ENCODE measurements at regions not wholly inside any gene's neighbourhood (a gene's known extent, or its start where the extent isn't known, plus 50 kb on each side); places are given as distances from the start of the nearest gene placed in this dataset.

DNA sequence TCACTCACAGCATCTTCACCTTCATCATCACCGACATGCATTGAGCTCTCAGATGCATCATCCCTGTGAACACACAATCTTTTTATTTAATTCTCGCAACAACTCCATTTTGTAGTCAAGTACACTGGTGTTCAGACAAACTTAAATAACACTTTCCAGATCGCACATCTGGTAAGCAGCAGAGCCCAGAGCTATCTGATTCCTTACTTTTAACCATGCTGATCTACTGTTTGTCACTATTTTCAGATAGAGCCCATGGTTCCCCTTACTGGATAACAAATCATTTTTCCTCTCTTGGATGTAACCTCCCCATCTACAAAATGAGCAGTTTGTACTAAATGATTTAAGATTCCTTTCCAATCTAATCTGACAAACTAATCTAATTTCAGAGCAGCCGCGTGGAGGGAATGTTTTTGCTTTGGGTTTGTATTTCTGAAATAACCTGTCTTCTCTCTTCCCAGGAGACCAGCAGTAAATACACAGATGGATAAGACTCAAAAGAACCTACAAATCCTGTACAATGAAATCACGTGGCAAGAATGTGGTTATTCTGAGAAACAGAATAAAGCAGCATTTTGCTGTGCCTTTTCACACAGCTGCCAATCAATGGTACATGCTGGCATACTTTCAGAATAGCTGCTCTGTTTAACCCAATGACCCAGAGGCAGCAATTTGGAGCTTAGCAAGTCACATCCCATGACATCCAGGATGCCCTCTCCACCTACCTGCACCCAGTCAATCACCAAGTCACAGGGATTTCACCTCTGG, 72.9 kb upstream of the CCL2 start:
- DNase-seq (ENCODE audit: low spot score) = no peak
- TF ChIP-seq CTCF (IDR thresholded peaks at IDR 0.05; ENCODE audit: extremely low read depth, missing control alignments) = no peak

DNA sequence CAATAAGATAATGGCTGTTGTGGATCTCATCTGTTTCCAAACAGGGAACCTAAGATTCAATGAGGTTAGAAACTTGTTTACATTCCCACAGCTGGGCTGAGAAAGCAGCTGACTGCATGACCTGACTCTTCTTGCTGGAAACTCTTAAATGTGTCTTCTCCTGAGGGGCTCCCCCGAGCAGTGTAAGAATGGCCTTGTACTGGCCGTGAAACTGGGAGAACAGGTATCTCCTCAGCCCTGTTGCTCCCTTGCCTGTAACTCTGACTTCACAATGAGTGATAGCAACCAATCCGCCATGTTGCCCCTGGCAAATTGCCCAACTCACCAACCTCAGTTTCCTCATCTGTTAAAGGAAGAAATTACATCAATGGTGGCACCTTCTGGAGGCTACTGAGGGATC, 59.1 kb upstream of the CCL2 start:
- no peak for TF ChIP-seq CTCF (IDR thresholded peaks at IDR 0.05; ENCODE audit: extremely low read depth, missing control alignments)

DNA sequence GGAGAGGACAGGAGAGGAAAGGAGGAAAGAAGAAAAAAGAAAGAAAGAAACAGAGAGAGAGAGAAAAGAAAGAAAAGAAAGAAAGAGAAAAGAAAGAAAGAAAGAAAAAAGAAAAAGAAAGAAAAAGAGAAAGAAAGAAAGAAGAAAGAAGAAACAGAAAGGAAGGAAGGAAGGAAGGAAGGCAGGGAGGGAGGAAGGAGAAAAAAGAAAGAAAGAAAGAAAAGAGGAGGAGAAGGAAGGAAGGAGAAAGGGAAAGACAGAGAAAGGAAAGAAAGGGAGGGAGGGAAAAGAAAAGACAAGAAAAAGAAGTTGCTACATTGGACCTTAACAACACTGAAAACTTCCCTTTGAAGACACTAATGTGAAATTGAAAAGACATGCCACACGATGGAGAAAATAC, 56.6 kb upstream of the CCL2 start:
- DNase-seq (ENCODE audit: low spot score) = no peak
- TF ChIP-seq CTCF (IDR thresholded peaks at IDR 0.05; ENCODE audit: extremely low read depth, missing control alignments) = no peak

More for the DNA sequence above, 59.1 kb upstream of the CCL2 start:
- DNase-seq (ENCODE audit: low spot score) = no peak

DNA sequence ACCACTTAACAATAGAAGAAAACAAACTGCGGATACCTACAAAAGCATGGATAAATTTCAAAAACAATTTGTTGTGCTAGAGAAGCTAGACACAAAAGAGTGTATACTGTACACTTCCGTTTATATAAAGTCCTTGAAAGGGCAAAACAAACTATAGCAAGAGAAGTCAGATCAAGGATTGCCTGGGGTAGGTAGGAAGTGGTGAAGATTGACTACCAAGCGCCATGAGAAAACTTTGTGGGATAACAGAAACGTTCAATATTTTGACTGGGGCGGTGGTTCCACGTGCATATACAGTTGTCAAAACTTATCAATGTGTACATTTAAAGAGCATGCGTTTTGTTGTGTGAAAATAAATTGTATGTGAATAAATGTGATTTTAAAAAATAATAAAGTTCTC, 55.6 kb upstream of the CCL2 start:
- DNase-seq (ENCODE audit: low spot score) = no peak
- no peak for TF ChIP-seq CTCF (IDR thresholded peaks at IDR 0.05; ENCODE audit: extremely low read depth, missing control alignments)

DNA sequence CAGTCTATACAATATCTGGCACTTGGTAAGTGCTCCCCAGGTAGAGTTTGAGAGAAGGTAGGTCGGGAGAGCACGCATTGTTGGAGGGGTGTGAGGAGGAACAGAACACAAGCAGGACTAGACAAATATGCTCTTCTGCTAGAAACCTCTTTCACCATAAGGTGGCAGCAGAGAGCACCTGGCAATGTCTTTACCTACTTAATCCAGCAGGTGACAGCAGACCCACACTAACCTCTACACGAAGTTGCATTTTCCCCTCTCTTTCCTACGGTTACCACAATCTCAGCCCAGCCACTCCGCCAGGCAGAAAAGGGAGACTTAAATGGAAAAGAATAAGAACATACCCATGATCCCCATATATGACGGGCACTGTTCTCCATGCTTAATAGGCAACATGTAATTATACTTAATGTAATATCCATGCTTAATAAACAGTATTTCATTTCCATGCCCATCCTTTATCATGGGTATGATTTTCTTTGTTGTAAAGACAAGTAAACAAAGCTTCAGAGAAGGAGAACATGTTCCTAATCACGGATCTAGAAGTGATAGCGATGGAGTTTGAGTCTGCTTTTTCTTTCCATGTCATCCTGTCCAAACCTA, 55.1 kb upstream of the CCL2 start:
- TF ChIP-seq CTCF (IDR thresholded peaks at IDR 0.05; ENCODE audit: extremely low read depth, missing control alignments) = peak; percentile 100
- DNase-seq (ENCODE audit: low spot score) = peak; percentile 79

GRCh38 chr17:34201225-34201624, 53.9 kb upstream of the CCL2 start:
- DNase-seq (ENCODE audit: low spot score) = no peak
- TF ChIP-seq CTCF (IDR thresholded peaks at IDR 0.05; ENCODE audit: extremely low read depth, missing control alignments) = no peak

- TF ChIP-seq CTCF (IDR thresholded peaks at IDR 0.05; ENCODE audit: extremely low read depth, missing control alignments) = no peak
- DNase-seq (ENCODE audit: low spot score) = peak; percentile 25
Measured at GRCh38 chr17:34201767-34202166, 53.3 kb upstream of the CCL2 start.
